ENCODE measurements at regions not wholly inside any gene's neighbourhood (a gene's known extent, or its start where the extent isn't known, plus 50 kb on each side); places are given as distances from the start of the nearest gene placed in this dataset.

DNA sequence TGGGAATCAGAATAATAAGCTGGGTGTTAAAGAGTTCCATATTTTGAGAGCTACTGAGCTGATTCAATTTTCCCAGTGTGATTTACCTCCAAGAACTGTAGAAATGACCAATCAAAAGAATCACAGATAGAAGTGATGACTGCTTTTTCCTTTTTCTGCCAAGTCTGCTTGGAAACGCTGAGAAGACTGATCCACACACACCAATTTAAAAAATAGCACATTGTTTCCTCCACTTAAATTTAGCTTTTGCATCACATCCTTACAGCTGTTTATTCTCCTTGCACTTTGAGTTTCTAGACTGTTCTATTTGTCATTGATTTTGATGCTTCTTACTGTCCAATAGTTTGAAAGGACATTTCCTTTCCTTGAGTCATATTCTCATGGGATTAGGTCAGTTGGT lies 590.3 kb upstream of the CHAC2 start:
- Histone ChIP-seq H3K27me3 (no peaks in the 10 kb centered on the region), H3K36me3 (no peaks in the 10 kb centered on the region), H3K27ac (no peak overlapping the region), H3K4me1 (ENCODE audit: control insufficient read depth in 1 of 2, insufficient read depth in 1 of 2, low read depth in 1 of 2, low read length in 1 of 2) (no peaks in the 10 kb centered on the region), H3K9me3 (no peaks in the 10 kb centered on the region), H3K4me3 (ENCODE audit: low read depth in 1 of 2, low read length in 1 of 2) (no peak overlapping the region)
- TF ChIP-seq, protein P1, sequence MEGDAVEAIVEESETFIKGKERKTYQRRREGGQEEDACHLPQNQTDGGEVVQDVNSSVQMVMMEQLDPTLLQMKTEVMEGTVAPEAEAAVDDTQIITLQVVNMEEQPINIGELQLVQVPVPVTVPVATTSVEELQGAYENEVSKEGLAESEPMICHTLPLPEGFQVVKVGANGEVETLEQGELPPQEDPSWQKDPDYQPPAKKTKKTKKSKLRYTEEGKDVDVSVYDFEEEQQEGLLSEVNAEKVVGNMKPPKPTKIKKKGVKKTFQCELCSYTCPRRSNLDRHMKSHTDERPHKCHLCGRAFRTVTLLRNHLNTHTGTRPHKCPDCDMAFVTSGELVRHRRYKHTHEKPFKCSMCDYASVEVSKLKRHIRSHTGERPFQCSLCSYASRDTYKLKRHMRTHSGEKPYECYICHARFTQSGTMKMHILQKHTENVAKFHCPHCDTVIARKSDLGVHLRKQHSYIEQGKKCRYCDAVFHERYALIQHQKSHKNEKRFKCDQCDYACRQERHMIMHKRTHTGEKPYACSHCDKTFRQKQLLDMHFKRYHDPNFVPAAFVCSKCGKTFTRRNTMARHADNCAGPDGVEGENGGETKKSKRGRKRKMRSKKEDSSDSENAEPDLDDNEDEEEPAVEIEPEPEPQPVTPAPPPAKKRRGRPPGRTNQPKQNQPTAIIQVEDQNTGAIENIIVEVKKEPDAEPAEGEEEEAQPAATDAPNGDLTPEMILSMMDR (IDR thresholded peaks at IDR 0.05): no peak

DNA sequence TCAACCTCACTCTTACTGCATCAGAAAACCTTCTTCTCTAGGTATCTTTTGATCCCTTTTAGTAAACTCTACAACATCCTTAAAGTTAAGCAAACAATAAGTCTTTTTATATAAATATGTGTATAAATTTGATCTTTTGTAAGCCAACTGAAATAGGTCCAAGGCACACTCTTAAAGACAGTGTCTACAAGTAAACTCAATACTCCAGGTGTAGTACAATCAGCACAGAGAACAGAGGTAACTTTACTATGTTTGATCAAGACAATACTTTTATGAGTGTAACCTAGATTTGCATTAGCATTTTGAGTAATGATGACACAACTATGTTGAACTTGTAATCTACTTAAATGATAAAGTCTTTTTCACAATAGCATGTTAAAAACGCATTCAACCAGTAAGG lies 593.1 kb upstream of the CHAC2 start:
- Histone ChIP-seq H3K27ac (no peak overlapping the region), H3K4me1 (ENCODE audit: control insufficient read depth in 1 of 2, insufficient read depth in 1 of 2, low read depth in 1 of 2, low read length in 1 of 2) (no peaks in the 10 kb centered on the region)

GRCh38 chr2:53173698-53174455 lies 593.7 kb upstream of the CHAC2 start:
- Histone ChIP-seq H3K4me3 (ENCODE audit: low read depth in 1 of 2, low read length in 1 of 2) (no peak overlapping the region), H3K27ac (no peak overlapping the region), H3K4me1 (ENCODE audit: control insufficient read depth in 1 of 2, insufficient read depth in 1 of 2, low read depth in 1 of 2, low read length in 1 of 2) (no peaks in the 10 kb centered on the region), H3K27me3 (no peaks in the 10 kb centered on the region), H3K36me3 (no peaks in the 10 kb centered on the region), H3K9me3 (no peaks in the 10 kb centered on the region)
- TF ChIP-seq, protein P1 (IDR thresholded peaks at IDR 0.05): no peak

More for the DNA sequence above, 593.1 kb upstream of the CHAC2 start:
- no peaks in the 10 kb centered on the region for H3K36me3 ChIP-seq
- H3K27me3 ChIP-seq: no peaks in the 10 kb centered on the region
- no peak overlapping the region for H3K4me3 ChIP-seq (ENCODE audit: low read depth in 1 of 2, low read length in 1 of 2)
- H3K9me3 ChIP-seq: no peaks in the 10 kb centered on the region
- TF ChIP-seq, protein P1 (IDR thresholded peaks at IDR 0.05): no peak

DNA sequence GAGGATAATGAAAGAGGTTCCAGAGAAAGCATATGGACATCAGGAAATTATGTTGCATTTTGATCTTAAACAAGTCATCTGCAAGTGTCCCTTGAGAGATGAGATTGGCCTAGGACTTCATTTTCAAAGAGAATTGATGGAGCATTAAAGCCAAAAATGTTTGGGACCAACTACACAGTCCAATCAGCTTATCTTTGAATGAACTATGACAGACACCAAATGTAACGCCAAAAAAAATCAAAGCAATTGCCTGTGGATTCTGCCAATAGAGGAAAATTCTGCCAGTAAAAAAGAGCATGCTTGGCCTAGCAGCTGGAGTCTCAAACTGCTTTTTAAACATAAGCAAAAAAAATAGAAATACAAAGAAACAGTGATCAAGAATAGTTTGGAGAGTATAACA lies 594.5 kb upstream of the CHAC2 start:
- TF ChIP-seq, protein P1 (IDR thresholded peaks at IDR 0.05): no peak
- H3K9me3 ChIP-seq: no peaks in the 10 kb centered on the region
- H3K27me3 ChIP-seq: no peaks in the 10 kb centered on the region
- H3K4me1 ChIP-seq (ENCODE audit: control insufficient read depth in 1 of 2, insufficient read depth in 1 of 2, low read depth in 1 of 2, low read length in 1 of 2): no peaks in the 10 kb centered on the region
- H3K27ac ChIP-seq: no peak overlapping the region
- H3K36me3 ChIP-seq: no peaks in the 10 kb centered on the region
- H3K4me3 ChIP-seq (ENCODE audit: low read depth in 1 of 2, low read length in 1 of 2): no peak overlapping the region

GRCh38 chr2:53170466-53170865 lies 597.1 kb upstream of the CHAC2 start:
- no peaks in the 10 kb centered on the region for H3K9me3 ChIP-seq
- H3K36me3 ChIP-seq: no peaks in the 10 kb centered on the region
- H3K27me3 ChIP-seq: no peaks in the 10 kb centered on the region
- TF ChIP-seq, protein P1 (IDR thresholded peaks at IDR 0.05): no peak
- no peaks in the 10 kb centered on the region for H3K4me1 ChIP-seq (ENCODE audit: control insufficient read depth in 1 of 2, insufficient read depth in 1 of 2, low read depth in 1 of 2, low read length in 1 of 2)
- H3K27ac ChIP-seq: no peak overlapping the region
- H3K4me3 ChIP-seq (ENCODE audit: low read depth in 1 of 2, low read length in 1 of 2): no peak overlapping the region
